Gastroesophageal sphincter (tissue), 4 donors: ENCODE measurements at regions not wholly inside any gene's neighbourhood (a gene's known extent, or its start where the extent isn't known, plus 50 kb on each side); places are given as distances from the start of the nearest gene placed in this dataset.

Experiments
- ATAC-seq: fragments of 150-250 bp; one replicate; pipeline ENCODE4 v1.9.1; 2016; ENCODE audit warnings: mild to moderate bottlenecking, moderate library complexity
- H3K27ac ChIP-seq, 4 donors: fragments of 200-600 bp; sonication (generic) in 3 of 4; 1 replicate in 3 of 4; 2 replicates in 1 of 4; pipeline ENCODE4 v1.5.1; 2016 to 2019
- H3K27me3 ChIP-seq: fragments of 200-600 bp; sonication (generic); one replicate; pipeline ENCODE4 v1.5.1; 2019
- H3K36me3 ChIP-seq, 2 donors: fragments of 200-600 bp; sonication (generic); one replicate each; pipeline ENCODE4 v1.5.1; 2019; ENCODE audit warnings: control low read depth in 1 of 2
- H3K4me1 ChIP-seq, 3 donors: fragments of 200-600 bp; sonication (generic); 1 replicate in 2 of 3; 2 replicates in 1 of 3; pipeline ENCODE4 v1.5.1; 2016 to 2019; ENCODE audit warnings: control low read depth in 2 of 3
- H3K4me3 ChIP-seq, 2 donors: fragments of 200-600 bp; sonication (generic); one replicate each; pipeline ENCODE4 v1.5.1; 2019; ENCODE audit warnings: mild to moderate bottlenecking in 1 of 2, moderate library complexity in 1 of 2
- H3K9me3 ChIP-seq, 3 donors: fragments of 200-600 bp; sonication (generic); one replicate each; pipeline ENCODE4 v1.5.1; 2017 to 2019; ENCODE audit warnings: control low read depth in 2 of 3
- CTCF ChIP-seq, 4 experiments: fragments of 200-600 bp in 2 of 4; fragments of 450-650 bp in 2 of 4; sonication (generic) in 1 of 4; IDR thresholded peaks; one replicate each; pipeline ENCODE4 v1.5.1; 2017 to 2019; ENCODE audit warnings: antibody characterized with exemption in 4 of 4, mild to moderate bottlenecking in 2 of 4, moderate library complexity in 2 of 4
- EP300 ChIP-seq: sonication (generic); formaldehyde crosslinking; IDR thresholded peaks from one replicate; pipeline ENCODE4 v1.6.1; 2017; ENCODE audit warnings: antibody characterized with exemption, mild to moderate bottlenecking
- POLR2A ChIP-seq, 2 donors: fragments of 450-650 bp; IDR thresholded peaks; one replicate each; pipeline ENCODE4 v1.6.1; 2017; ENCODE audit warnings: antibody characterized with exemption in 2 of 2, mild to moderate bottlenecking in 2 of 2, moderate library complexity in 1 of 2
- POLR2AphosphoS5 ChIP-seq: sonication (generic); formaldehyde crosslinking; IDR thresholded peaks from one replicate; pipeline ENCODE4 v1.6.1; 2017; ENCODE audit warnings: antibody characterized with exemption
- WGBS, 2 donors: methylation state at CpG; one replicate each; pipeline ENCODE4 v1.1.5; 2018; ENCODE audit warnings: low coverage in 1 of 2; 5-methylcytosine and 5-hydroxymethylcytosine counted together

- Histone ChIP-seq H3K4me1 (peaks cover 0 to 9% (median 0%) of the 10 kb centered on the region in 3 donors), H3K27me3 (no peaks in the 10 kb centered on the region), H3K36me3 (no peaks in the 10 kb centered on the region), H3K4me3 (no peak overlapping the region), H3K9me3 (no peaks in the 10 kb centered on the region), H3K27ac (no peak overlapping the region)
- ATAC-seq, result no peak
- WGBS, 2 donors, result 17 to 49% methylated on average over 2 of the region's 2 CpGs
- TF ChIP-seq CTCF (IDR thresholded peaks at IDR 0.05) (no peak), EP300 (no peak), POLR2AphosphoS5 (no peak), POLR2A (IDR thresholded peaks at IDR 0.05) (no peak)
Observed at GRCh38 chr12:67501362-67501761, 147.2 kb upstream of the DYRK2 start.

- no peak overlapping the region for H3K27ac ChIP-seq
- no peak for TF ChIP-seq CTCF (IDR thresholded peaks at IDR 0.05)
- TF ChIP-seq POLR2A (IDR thresholded peaks at IDR 0.05), result no peak
- no peaks in the 10 kb centered on the region for H3K36me3 ChIP-seq
- WGBS, 2 donors, result 90% methylated on average over 1 of the region's 1 CpG; no CpG with 5 or more reads in 1 of the 2 donors
- peaks cover 0 to 9% (median 0%) of the 10 kb centered on the region in 3 donors for H3K4me1 ChIP-seq
- no peak for ATAC-seq
- no peak overlapping the region for H3K4me3 ChIP-seq
- no peaks in the 10 kb centered on the region for H3K27me3 ChIP-seq
- no peaks in the 10 kb centered on the region for H3K9me3 ChIP-seq
Observed at GRCh38 chr12:67504026-67504425, 144.5 kb upstream of the DYRK2 start.

- TF ChIP-seq POLR2AphosphoS5 (no peak), EP300 (no peak), CTCF (IDR thresholded peaks at IDR 0.05) (no peak), POLR2A (IDR thresholded peaks at IDR 0.05) (no peak)
- Histone ChIP-seq H3K4me3 (no peak overlapping the region), H3K27me3 (no peaks in the 10 kb centered on the region), H3K4me1 (peaks cover 0 to 2% (median 0%) of the 10 kb centered on the region in 3 donors), H3K27ac (no peak overlapping the region), H3K36me3 (no peaks in the 10 kb centered on the region), H3K9me3 (no peaks in the 10 kb centered on the region)
- ATAC-seq, result no peak
- WGBS, 2 donors, result 57 to 65% methylated on average over 3 of the region's 3 CpGs
Observed at GRCh38 chr12:67506739-67507138, 141.8 kb upstream of the DYRK2 start.

- H3K27me3 ChIP-seq, result no peaks in the 10 kb centered on the region
- no peaks in the 10 kb centered on the region for H3K36me3 ChIP-seq
- H3K9me3 ChIP-seq, result no peaks in the 10 kb centered on the region
- H3K27ac ChIP-seq, result no peak overlapping the region
- ATAC-seq, result no peak
- no peak overlapping the region for H3K4me3 ChIP-seq
- TF ChIP-seq EP300, result no peak
- TF ChIP-seq POLR2A (IDR thresholded peaks at IDR 0.05), result no peak
- TF ChIP-seq CTCF (IDR thresholded peaks at IDR 0.05), result no peak
- no peak for TF ChIP-seq POLR2AphosphoS5
- peaks cover 0 to 7% (median 0%) of the 10 kb centered on the region in 3 donors for H3K4me1 ChIP-seq
- WGBS, 2 donors, result 100% methylated on average over 1 of the region's 1 CpG
Observed at GRCh38 chr12:67508830-67509229, 139.7 kb upstream of the DYRK2 start.

- no peaks in the 10 kb centered on the region for H3K9me3 ChIP-seq
- 45 to 84% methylated on average over 4 of the region's 4 CpGs for whole genome bisulfite sequencing, 2 donors
- no peak overlapping the region for H3K4me3 ChIP-seq
- no peak for ATAC-seq
- no peak overlapping the region for H3K27ac ChIP-seq
- no peak for TF ChIP-seq POLR2AphosphoS5
- TF ChIP-seq POLR2A (IDR thresholded peaks at IDR 0.05), result no peak
- no peak for TF ChIP-seq EP300
- no peak for TF ChIP-seq CTCF (IDR thresholded peaks at IDR 0.05)
- no peaks in the 10 kb centered on the region for H3K27me3 ChIP-seq
- H3K4me1 ChIP-seq, result peaks cover 0 to 7% (median 0%) of the 10 kb centered on the region in 3 donors
- no peaks in the 10 kb centered on the region for H3K36me3 ChIP-seq
Observed at GRCh38 chr12:67509666-67510386, 138.7 kb upstream of the DYRK2 start.
